CD4-positive, alpha-beta T cell (primary cell): ENCODE measurements at regions not wholly inside any gene's neighbourhood (a gene's known extent, or its start where the extent isn't known, plus 50 kb on each side); places are given as distances from the start of the nearest gene placed in this dataset.
"Not testable (repeated sequence)": the region's sequence is repeated elsewhere in the genome, so short reads cannot be mapped to it uniquely, and the experiment has no call there.

ENCODE experiments used
- ATAC-seq: fragments of 200-7000 bp; cut with Tn5 transposase; one replicate; pipeline ENCODE4 v1.10.0; 2022; ENCODE audit warnings: mild to moderate bottlenecking; ENCODE audit not compliant: poor library complexity
- CTCF ChIA-PET: fragments of 350-600 bp; sonication (Branson Sonifier 250); formaldehyde crosslinking; loops from one replicate; lab custom pipeline; 2021; ENCODE audit warnings: antibody characterized with exemption, inconsistent platforms; lab: Charles Lee
- POLR2A ChIA-PET: fragments of 350-600 bp; sonication (Branson Sonifier 250); formaldehyde crosslinking; loops from one replicate; lab custom pipeline; 2021; ENCODE audit warnings: antibody characterized with exemption, inconsistent platforms; lab: Charles Lee
- DNase-seq, 14 experiments: peaks; one replicate each; pipeline ENCODE4 v3.0.0-alpha.2; 2013 to 2020; ENCODE audit warnings: mixed read lengths in 2 of 14
- H3K27ac ChIP-seq, 2 donors: one replicate each; pipeline versions ENCODE4 v1.5.1 to v1.7.0; 2013; ENCODE audit warnings: low read length in 2 of 2, low read depth in 1 of 2, mild to moderate bottlenecking in 1 of 2
- H3K27me3 ChIP-seq, 2 experiments: 1 replicate in 1 of 2; 2 replicates in 1 of 2; pipeline versions ENCODE4 v1.6.1 to v1.7.0; 2013; ENCODE audit warnings: low read length in 2 of 2, control low read depth in 1 of 2, mild to moderate bottlenecking in 1 of 2, moderate library complexity in 1 of 2; ENCODE audit not compliant: insufficient read depth in 2 of 2, control insufficient read depth in 1 of 2
- H3K36me3 ChIP-seq: one replicate; pipeline ENCODE4 v1.6.1; 2013; ENCODE audit warnings: low read length, control low read depth; ENCODE audit not compliant: insufficient read depth
- H3K4me1 ChIP-seq: one replicate; pipeline ENCODE4 v1.6.1; 2013; ENCODE audit warnings: low read length, control low read depth; ENCODE audit not compliant: insufficient read depth
- H3K4me3 ChIP-seq: one replicate; pipeline ENCODE4 v1.5.1; 2013; ENCODE audit warnings: mild to moderate bottlenecking, low read length, moderate library complexity
- H3K9me3 ChIP-seq, 2 experiments: 1 replicate in 1 of 2; 2 replicates in 1 of 2; pipeline versions ENCODE4 v1.6.1 to v1.7.0; 2013; ENCODE audit warnings: low read length in 2 of 2, mild to moderate bottlenecking in 2 of 2, control low read depth in 1 of 2, moderate library complexity in 1 of 2; ENCODE audit not compliant: control insufficient read depth in 1 of 2, insufficient read depth in 1 of 2
- H3K27ac Mint-ChIP-seq: one replicate; pipeline ENCODE4 v1.8.0; 2020; ENCODE audit warnings: mixed read lengths
- H3K27me3 Mint-ChIP-seq: one replicate; pipeline ENCODE4 v1.8.0; 2021; ENCODE audit warnings: mixed read lengths
- H3K36me3 Mint-ChIP-seq: one replicate; pipeline ENCODE4 v1.8.0; 2021; ENCODE audit warnings: low read depth, mixed read lengths
- H3K4me1 Mint-ChIP-seq: one replicate; pipeline ENCODE4 v1.8.0; 2021; ENCODE audit warnings: low read depth, mixed read lengths
- H3K4me3 Mint-ChIP-seq: one replicate; pipeline ENCODE4 v1.8.0; 2020; ENCODE audit warnings: mild to moderate bottlenecking, mixed read lengths
- H3K9me3 Mint-ChIP-seq: one replicate; pipeline ENCODE4 v1.8.0; 2020; ENCODE audit warnings: mixed read lengths
- intact Hi-C, 2 experiments: fragments of 100-400 bp; cut with DNase I in 1 of 2; cut with micrococcal nuclease in 1 of 2; formaldehyde crosslinking; loops; one replicate each; pipeline versions ENCODE4 v1.15.1 to v1.9.0; 2023 to 2025; cut with DNase I, micrococcal nuclease
- TF ChIP-seq, protein P1 (sequence below): fragments of 200-600 bp; IDR thresholded peaks from one replicate; pipeline ENCODE4 v1.8.0; 2022; ENCODE audit warnings: antibody characterized with exemption, mild to moderate bottlenecking

DNA sequence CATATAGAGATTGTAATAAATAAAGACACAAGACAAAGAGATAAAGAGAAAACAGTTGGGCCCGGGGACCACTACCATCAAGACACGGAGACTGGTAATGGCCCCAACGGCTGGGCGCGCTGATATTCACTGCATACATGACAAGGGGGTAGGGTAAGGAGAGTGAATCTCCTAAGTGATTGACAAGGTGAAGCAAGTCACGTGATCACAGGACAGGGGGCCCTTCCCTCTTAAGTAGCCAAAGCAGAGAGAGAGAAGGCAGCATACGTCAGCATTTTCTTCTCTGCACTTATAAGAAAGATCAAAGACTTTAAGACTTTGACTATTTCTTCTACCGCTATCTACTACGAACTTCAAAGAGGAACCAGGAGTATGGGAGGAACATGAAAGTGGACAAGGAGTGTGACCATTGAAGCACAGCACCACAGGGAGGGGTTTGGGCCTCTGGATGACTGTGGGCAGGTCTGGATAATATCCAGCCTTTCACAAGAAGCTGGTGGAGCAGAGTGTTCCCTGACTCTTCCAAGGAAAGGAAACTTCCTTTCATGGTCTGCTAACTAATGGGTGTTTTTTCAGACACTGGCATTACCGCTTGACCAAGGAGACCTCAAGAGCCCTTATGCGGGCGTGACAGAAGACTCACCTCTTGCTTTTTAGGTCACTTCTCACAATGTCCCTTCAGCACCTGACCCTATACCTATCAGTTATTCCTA is 75.6 kb downstream of the MRPL39 start:
- H3K9me3 ChIP-seq, H3K4me3 Mint-ChIP-seq, H3K4me1 ChIP-seq, H3K4me1 Mint-ChIP-seq, ATAC-seq, H3K36me3 Mint-ChIP-seq, H3K27ac ChIP-seq, intact Hi-C loops, H3K27me3 Mint-ChIP-seq, H3K36me3 ChIP-seq, POLR2A ChIA-PET, CTCF ChIA-PET, DNase-seq, H3K4me3 ChIP-seq, H3K9me3 Mint-ChIP-seq, H3K27me3 ChIP-seq, H3K27ac Mint-ChIP-seq: not testable (repeated sequence)

DNA sequence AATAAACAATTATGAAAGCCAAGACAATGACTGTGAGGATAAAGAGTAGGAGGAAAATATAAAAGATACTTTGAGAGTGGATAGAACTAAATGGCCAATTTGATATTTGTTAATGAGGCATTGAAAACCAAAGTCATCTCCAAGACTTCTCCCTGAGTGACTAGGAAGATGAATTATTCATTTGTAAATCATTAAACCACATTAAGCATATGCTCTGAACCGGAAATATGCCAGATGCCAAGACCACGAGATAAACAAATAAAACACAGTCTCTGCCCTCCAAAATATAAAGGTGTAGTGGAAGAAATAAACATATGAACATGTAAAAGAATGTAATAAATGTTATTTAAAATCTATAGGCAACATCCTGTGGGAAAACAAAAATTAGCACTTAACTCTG is 78.8 kb downstream of the MRPL39 start:
- no peak overlapping the region for H3K27ac Mint-ChIP-seq
- TF ChIP-seq, protein P1, sequence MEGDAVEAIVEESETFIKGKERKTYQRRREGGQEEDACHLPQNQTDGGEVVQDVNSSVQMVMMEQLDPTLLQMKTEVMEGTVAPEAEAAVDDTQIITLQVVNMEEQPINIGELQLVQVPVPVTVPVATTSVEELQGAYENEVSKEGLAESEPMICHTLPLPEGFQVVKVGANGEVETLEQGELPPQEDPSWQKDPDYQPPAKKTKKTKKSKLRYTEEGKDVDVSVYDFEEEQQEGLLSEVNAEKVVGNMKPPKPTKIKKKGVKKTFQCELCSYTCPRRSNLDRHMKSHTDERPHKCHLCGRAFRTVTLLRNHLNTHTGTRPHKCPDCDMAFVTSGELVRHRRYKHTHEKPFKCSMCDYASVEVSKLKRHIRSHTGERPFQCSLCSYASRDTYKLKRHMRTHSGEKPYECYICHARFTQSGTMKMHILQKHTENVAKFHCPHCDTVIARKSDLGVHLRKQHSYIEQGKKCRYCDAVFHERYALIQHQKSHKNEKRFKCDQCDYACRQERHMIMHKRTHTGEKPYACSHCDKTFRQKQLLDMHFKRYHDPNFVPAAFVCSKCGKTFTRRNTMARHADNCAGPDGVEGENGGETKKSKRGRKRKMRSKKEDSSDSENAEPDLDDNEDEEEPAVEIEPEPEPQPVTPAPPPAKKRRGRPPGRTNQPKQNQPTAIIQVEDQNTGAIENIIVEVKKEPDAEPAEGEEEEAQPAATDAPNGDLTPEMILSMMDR: no peak
- H3K9me3 Mint-ChIP-seq: no peaks in the 10 kb centered on the region
- ATAC-seq (no peak), DNase-seq (no peak)
- intact Hi-C loops: no loop called here
- Histone ChIP-seq H3K36me3 (no peaks in the 10 kb centered on the region), H3K4me1 (no peaks in the 10 kb centered on the region), H3K27ac (no peak overlapping the region), H3K27me3 (no peaks in the 10 kb centered on the region), H3K4me3 (no peak overlapping the region), H3K9me3 (no peaks in the 10 kb centered on the region)
- H3K4me1 Mint-ChIP-seq: no peaks in the 10 kb centered on the region
- H3K4me3 Mint-ChIP-seq: no peak overlapping the region
- ChIA-PET POLR2A (no interaction called here), CTCF (no interaction called here)
- H3K36me3 Mint-ChIP-seq: no peaks in the 10 kb centered on the region
- H3K27me3 Mint-ChIP-seq: no peaks in the 10 kb centered on the region

DNA sequence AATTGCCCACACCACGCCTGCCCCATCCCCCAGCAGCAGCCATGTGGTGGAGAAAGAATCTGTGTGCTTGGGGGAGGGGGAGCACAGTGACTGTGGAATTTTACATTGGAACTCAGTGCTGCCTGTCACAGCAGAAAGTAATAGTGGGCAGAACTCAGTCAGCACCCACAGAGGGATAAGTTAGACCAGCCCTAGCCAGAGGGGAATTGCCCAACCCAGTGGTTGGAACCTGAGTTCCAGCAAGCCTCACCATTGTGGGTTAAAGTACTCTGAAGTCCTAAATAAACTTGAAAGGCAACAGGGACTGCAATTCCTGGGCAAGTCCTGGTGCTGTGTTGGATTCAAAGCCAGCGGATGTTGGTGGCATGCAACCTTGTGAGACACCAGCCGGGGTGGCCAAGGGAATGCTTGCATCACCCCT is 88.8 kb downstream of the MRPL39 start:
- Histone ChIP-seq H3K27ac (no peak overlapping the region), H3K4me3 (no peak overlapping the region), H3K9me3 (no peaks in the 10 kb centered on the region), H3K4me1 (no peaks in the 10 kb centered on the region), H3K36me3 (no peaks in the 10 kb centered on the region), H3K27me3 (no peaks in the 10 kb centered on the region)
- H3K4me1 Mint-ChIP-seq: no peaks in the 10 kb centered on the region
- no peaks in the 10 kb centered on the region for H3K27me3 Mint-ChIP-seq
- DNase-seq (no peak), ATAC-seq (no peak)
- TF ChIP-seq, protein P1: no peak
- intact Hi-C loops: no loop called here
- ChIA-PET CTCF (no interaction called here), POLR2A (no interaction called here)
- no peaks in the 10 kb centered on the region for H3K9me3 Mint-ChIP-seq
- H3K4me3 Mint-ChIP-seq: no peak overlapping the region
- no peak overlapping the region for H3K27ac Mint-ChIP-seq
- H3K36me3 Mint-ChIP-seq: no peaks in the 10 kb centered on the region
